Esophagus squamous epithelium (tissue), 5 donors: ENCODE measurements at regions not wholly inside any gene's neighbourhood (a gene's known extent, or its start where the extent isn't known, plus 50 kb on each side); places are given as distances from the start of the nearest gene placed in this dataset.

Experiments used
- DNase-seq: peaks from one replicate; lab custom pipeline; 2025; lab: John Stamatoyannopoulos, UW
- H3K27ac ChIP-seq, 4 donors: fragments of 200-600 bp; sonication (generic); one replicate each; pipeline ENCODE4 v1.5.1; 2016 to 2019; ENCODE audit warnings: mild to moderate bottlenecking in 1 of 4
- H3K27me3 ChIP-seq, 4 donors: fragments of 200-600 bp; sonication (generic); 1 replicate in 3 of 4; 2 replicates in 1 of 4; pipeline versions ENCODE4 v1.5.1 to v1.6.0; 2017 to 2021; ENCODE audit warnings: antibody characterized with exemption in 1 of 4
- H3K36me3 ChIP-seq, 3 donors: fragments of 200-600 bp; sonication (generic); one replicate each; pipeline ENCODE4 v1.5.1; 2016 to 2019
- H3K4me1 ChIP-seq, 3 donors: fragments of 200-600 bp; sonication (generic); one replicate each; pipeline ENCODE4 v1.5.1; 2017 to 2019
- H3K4me3 ChIP-seq, 4 donors: fragments of 200-600 bp; sonication (generic); 1 replicate in 3 of 4; 2 replicates in 1 of 4; pipeline ENCODE4 v1.5.1; 2016 to 2019; ENCODE audit warnings: mild to moderate bottlenecking in 2 of 4, moderate library complexity in 1 of 4
- H3K9me3 ChIP-seq, 3 donors: fragments of 200-600 bp; sonication (generic); one replicate each; pipeline ENCODE4 v1.5.1; 2016 to 2019
- POLR2A ChIP-seq, 4 donors: fragments of 450-650 bp; IDR thresholded peaks; one replicate each; pipeline ENCODE4 v1.6.1; 2017; ENCODE audit warnings: antibody characterized with exemption in 4 of 4, mild to moderate bottlenecking in 4 of 4, moderate library complexity in 3 of 4
- WGBS, 2 donors: methylation state at CpG; one replicate each; pipeline ENCODE4 v1.1.5; 2018; 5-methylcytosine and 5-hydroxymethylcytosine counted together
- intact Hi-C: fragments of 100-400 bp; cut with DNase I; formaldehyde crosslinking; loops from one replicate; pipeline ENCODE4 v1.15.0; 2022
- TF ChIP-seq, protein P1 (sequence below), 6 experiments: fragments of 450-650 bp in 4 of 6; fragments of 200-600 bp in 2 of 6; sonication (generic) in 2 of 6; IDR thresholded peaks; one replicate each; pipeline ENCODE4 v1.5.1; 2016 to 2019; ENCODE audit warnings: antibody characterized with exemption in 6 of 6, mild to moderate bottlenecking in 4 of 6, moderate library complexity in 4 of 6
- donor health status: DM: yes; HTN: yes; CAD: no.

DNA sequence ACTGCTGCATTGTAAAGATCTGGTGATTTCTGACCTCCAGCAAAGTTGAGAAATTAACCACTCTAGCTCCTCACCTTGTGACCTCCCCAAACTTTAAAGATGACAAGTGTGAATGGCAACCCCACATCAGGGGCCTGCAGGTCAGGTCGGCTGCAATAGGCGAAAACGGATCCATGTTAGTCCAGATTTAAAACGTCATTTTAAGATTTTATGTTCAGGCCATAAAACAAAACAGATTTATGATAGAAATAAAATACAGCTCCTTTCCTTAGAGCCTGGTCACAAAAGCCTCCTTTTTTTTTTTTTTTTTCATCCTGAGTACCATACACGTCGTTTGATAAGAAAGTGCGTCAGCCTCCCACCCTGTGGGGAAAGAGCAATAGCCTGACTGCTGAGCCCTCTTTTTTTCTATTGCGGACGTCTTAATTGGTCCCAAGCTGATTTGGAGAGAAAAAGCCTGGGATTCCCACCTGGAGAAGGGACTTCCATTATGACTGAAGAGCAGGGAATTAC, 519.2 kb upstream of the NOX3 start:
- Histone ChIP-seq H3K27ac (no peak overlapping the region), H3K27me3 (no peaks in the 10 kb centered on the region), H3K36me3 (no peaks in the 10 kb centered on the region), H3K4me3 (no peak overlapping the region), H3K4me1 (peaks cover 0 to 6% (median 0%) of the 10 kb centered on the region in 3 donors), H3K9me3 (no peaks in the 10 kb centered on the region)
- DNase-seq: no peak
- WGBS, 2 donors: 92 to 95% methylated on average over 7 to 9 of the region's 9 CpGs
- no peak for TF ChIP-seq POLR2A (IDR thresholded peaks at IDR 0.05)
- TF ChIP-seq, protein P1, sequence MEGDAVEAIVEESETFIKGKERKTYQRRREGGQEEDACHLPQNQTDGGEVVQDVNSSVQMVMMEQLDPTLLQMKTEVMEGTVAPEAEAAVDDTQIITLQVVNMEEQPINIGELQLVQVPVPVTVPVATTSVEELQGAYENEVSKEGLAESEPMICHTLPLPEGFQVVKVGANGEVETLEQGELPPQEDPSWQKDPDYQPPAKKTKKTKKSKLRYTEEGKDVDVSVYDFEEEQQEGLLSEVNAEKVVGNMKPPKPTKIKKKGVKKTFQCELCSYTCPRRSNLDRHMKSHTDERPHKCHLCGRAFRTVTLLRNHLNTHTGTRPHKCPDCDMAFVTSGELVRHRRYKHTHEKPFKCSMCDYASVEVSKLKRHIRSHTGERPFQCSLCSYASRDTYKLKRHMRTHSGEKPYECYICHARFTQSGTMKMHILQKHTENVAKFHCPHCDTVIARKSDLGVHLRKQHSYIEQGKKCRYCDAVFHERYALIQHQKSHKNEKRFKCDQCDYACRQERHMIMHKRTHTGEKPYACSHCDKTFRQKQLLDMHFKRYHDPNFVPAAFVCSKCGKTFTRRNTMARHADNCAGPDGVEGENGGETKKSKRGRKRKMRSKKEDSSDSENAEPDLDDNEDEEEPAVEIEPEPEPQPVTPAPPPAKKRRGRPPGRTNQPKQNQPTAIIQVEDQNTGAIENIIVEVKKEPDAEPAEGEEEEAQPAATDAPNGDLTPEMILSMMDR (IDR thresholded peaks at IDR 0.05): no peak
- intact Hi-C loops: no loop called here

DNA sequence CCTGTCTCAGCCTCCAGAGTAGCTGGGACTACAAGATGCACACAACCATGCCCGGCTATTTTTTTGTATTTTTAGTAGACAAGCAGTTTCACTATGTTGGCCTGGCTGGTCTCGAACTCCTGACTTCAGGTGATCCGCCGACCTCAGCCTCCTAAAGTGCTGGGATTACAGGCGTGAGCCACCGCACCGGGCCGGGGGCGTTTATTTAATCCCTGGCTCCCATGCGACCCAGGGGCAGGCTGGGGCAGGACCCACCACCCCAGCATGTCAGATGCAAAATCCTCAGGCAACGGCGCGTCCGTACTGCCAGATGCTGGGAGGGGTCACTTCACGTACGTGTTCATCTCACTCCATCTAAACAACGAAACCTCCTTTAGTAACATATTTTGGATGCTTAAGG, 518.7 kb upstream of the NOX3 start:
- DNase-seq: no peak
- Histone ChIP-seq H3K27ac (no peak overlapping the region), H3K4me1 (peaks cover 0 to 6% (median 0%) of the 10 kb centered on the region in 3 donors), H3K36me3 (no peaks in the 10 kb centered on the region), H3K4me3 (no peak overlapping the region), H3K27me3 (no peaks in the 10 kb centered on the region), H3K9me3 (no peaks in the 10 kb centered on the region)
- WGBS, 2 donors: 78 to 92% methylated on average over 6 to 15 of the region's 17 CpGs
- TF ChIP-seq POLR2A (IDR thresholded peaks at IDR 0.05): no peak
- TF ChIP-seq, protein P1 (IDR thresholded peaks at IDR 0.05): no peak
- intact Hi-C loops: no loop called here

DNA sequence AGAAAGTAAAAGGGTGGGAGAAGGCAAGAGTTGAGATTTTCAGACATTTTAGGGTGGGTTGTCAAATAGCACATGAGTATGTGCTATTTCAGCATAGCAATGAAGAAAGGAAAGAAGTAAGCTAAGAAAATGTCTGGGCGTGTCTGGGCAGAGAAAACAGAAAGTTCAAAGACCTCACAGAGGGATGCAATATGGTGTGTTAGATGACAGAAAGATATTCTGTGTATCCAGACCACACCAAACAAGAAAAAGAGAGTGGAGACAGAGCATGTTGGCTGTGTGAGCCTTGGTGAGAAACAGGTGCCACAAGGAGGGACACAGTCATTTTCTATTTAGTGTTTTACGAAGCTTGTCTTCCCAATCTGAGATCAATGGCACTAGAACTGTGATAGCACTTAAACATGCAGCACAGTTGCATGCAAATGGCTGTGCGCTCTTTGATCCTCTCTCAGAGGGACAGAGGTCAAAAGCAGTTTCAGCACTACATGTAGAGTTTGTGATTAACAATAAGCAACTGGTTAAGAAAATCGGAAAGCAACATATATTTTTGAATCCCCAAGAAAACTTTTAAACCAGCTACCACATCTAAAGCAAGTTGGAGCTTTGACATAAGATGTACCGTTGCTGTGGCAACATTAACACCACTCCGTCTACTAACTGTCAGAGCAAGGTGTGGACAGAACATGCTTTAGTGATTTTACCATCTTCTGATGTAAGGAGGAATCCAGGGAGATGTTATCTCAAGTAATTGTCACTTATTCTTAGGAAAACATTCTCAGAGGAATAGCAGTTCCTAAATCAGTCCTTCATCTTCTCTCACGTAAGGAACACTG, 515.5 kb upstream of the NOX3 start:
- DNase-seq: no peak
- Histone ChIP-seq H3K9me3 (no peaks in the 10 kb centered on the region), H3K4me1 (peaks cover 0 to 6% (median 0%) of the 10 kb centered on the region in 3 donors), H3K27me3 (no peaks in the 10 kb centered on the region), H3K36me3 (no peaks in the 10 kb centered on the region), H3K4me3 (no peak overlapping the region), H3K27ac (no peak overlapping the region)
- TF ChIP-seq POLR2A (IDR thresholded peaks at IDR 0.05): no peak
- TF ChIP-seq, protein P1 (IDR thresholded peaks at IDR 0.05): no peak
- 70 to 75% methylated on average over 7 of the region's 7 CpGs for WGBS, 2 donors
- intact Hi-C loops: no loop called here

DNA sequence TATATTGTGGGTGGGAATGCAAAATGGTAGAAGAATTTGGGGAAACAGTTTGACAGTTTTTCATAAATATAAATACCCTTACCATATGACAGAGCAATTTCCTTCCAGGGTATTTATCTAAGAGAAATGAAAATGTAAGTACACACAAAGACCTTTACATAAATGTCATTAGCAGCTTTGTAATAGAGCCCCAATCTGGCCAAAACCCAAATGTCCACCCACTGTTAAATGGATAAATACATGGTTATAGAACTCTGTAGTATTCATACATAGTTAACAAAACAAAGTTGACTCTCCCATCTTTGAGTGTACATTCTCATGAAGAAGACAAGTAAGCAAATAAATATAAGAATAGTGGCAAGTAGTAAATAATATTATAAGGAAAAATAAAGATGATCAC, 514.8 kb upstream of the NOX3 start:
- Histone ChIP-seq H3K4me3 (no peak overlapping the region), H3K4me1 (peaks cover 0 to 6% (median 0%) of the 10 kb centered on the region in 3 donors), H3K9me3 (no peaks in the 10 kb centered on the region), H3K27me3 (no peaks in the 10 kb centered on the region), H3K36me3 (no peaks in the 10 kb centered on the region), H3K27ac (no peak overlapping the region)
- TF ChIP-seq, protein P1 (IDR thresholded peaks at IDR 0.05): no peak
- TF ChIP-seq POLR2A (IDR thresholded peaks at IDR 0.05): no peak
- DNase-seq: no peak
- intact Hi-C loops: no loop called here

DNA sequence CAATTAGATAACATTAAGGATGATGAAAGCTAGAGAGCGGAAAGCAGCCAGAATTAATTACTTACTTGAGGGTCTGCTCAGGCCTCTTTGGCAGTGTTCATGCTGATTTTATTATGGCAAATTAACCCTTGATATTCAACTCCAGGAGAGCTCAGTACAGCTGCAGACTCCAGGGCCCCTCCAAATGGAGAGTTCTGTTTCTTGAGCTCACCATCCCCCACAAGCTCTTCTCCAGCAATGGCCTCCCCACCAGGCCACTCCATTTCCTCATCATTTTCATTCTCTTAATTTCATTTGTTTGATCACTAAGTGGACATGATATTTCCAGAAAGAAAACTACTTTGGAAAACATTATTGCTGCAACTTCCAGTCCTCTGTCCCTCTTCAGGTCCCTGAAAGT, 513.3 kb upstream of the NOX3 start:
- TF ChIP-seq, protein P1 (IDR thresholded peaks at IDR 0.05): no peak
- TF ChIP-seq POLR2A (IDR thresholded peaks at IDR 0.05): no peak
- intact Hi-C loops: no loop called here
- WGBS, 2 donors: 89 to 94% methylated on average over 1 of the region's 1 CpG
- Histone ChIP-seq H3K36me3 (no peaks in the 10 kb centered on the region), H3K4me1 (peaks cover 0 to 6% (median 0%) of the 10 kb centered on the region in 3 donors), H3K27me3 (no peaks in the 10 kb centered on the region), H3K27ac (no peak overlapping the region), H3K4me3 (no peak overlapping the region), H3K9me3 (no peaks in the 10 kb centered on the region)
- no peak for DNase-seq
